ENCODE measurements at regions not wholly inside any gene's neighbourhood (a gene's known extent, or its start where the extent isn't known, plus 50 kb on each side); places are given as distances from the start of the nearest gene placed in this dataset.
"Not testable (repeated sequence)": the region's sequence is repeated elsewhere in the genome, so short reads cannot be mapped to it uniquely, and the experiment has no call there.

DNA sequence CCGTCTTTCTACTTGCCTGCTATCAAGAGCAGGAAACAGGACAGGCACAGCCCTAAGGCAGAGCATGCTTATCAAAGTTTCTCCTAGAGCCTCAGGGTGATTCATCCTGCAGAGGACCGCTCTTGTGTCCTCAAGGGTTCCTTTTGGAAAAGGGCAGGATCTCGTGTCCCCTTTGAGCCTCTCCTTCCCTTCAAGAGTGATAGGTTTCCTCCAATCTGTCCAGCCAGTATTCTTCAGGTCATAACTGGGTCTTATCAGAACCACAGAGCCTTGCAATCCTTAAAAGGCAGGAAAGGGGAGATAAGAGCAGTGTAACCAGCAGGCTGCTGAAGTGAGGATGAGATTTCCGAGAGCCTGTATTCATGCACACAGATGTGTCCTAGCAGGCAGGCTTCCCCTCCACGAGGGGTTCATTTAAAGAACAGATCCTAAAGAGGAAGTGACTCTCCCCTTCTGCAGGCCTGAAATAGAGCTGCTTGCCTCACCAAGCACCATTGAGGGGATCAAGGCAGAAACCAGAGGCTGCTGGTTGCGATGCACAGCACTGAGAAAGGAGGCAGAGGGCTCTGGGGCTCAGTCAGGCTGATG is 90.5 kb upstream of the SVIL start:
- DNase-seq = no peak

DNA sequence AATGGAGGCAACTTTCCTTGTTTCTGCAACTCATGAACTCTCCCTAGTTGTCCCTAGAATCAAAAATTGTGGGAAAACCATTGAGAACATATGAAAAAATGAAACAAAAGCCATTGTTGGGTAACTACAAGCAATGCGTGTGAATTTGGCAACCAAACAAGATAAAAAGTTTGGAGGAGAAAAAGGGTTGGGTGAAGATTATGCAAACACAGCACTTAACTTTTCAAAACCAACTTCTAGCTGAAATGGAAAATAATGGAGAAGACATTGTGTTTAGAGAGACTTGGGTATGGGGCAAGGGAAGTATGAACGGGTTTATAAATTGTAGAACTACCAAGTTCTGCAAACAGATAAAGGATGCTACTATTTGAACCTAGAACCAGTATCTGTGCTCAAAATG is 89.0 kb upstream of the SVIL start:
- DNase-seq = no peak

- DNase-seq = no peak
Measured at GRCh38 chr10:29722777-29723176, 88.0 kb upstream of the SVIL start.

DNA sequence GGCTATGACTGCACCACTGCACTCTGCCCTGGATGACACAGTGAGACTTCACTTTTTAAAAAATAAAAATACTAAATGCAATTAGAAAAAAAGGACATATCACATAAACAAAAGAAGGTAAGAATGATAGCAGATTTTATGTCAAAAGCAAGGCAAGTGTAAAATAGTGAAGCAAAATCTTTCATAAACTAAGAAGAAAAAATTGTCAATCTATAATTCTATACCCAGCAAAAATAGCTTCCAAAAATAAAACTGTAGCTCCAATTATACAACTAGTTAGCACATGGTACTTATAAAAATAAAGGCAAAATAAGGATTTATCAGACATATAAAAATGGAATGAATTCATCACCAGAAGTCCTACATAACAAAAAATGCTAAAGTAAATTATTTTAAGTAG is 85.4 kb upstream of the SVIL start:
- no peak for DNase-seq

GRCh38 chr10:29719281-29719675 is 84.5 kb upstream of the SVIL start:
- no peak for DNase-seq

DNA sequence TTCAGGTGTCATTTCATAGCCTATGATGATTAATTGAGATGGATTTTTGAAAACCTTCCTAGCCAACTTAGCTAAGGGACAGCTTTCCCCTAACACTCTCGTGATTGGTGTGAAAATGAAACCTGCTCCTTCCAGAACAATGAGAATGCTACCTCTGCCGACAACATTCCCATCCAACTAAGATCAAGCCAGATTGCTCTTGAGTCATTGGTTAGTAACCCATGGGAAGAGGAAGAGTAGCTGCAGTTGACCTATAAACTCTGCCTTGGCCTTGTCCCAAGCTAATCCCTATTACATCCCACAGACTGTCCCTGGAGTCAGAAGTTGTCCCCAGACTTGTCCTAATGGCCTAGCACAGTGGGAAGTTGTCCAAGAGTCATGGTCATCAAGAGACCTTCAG is 80.5 kb upstream of the SVIL start:
- no peak for DNase-seq

DNA sequence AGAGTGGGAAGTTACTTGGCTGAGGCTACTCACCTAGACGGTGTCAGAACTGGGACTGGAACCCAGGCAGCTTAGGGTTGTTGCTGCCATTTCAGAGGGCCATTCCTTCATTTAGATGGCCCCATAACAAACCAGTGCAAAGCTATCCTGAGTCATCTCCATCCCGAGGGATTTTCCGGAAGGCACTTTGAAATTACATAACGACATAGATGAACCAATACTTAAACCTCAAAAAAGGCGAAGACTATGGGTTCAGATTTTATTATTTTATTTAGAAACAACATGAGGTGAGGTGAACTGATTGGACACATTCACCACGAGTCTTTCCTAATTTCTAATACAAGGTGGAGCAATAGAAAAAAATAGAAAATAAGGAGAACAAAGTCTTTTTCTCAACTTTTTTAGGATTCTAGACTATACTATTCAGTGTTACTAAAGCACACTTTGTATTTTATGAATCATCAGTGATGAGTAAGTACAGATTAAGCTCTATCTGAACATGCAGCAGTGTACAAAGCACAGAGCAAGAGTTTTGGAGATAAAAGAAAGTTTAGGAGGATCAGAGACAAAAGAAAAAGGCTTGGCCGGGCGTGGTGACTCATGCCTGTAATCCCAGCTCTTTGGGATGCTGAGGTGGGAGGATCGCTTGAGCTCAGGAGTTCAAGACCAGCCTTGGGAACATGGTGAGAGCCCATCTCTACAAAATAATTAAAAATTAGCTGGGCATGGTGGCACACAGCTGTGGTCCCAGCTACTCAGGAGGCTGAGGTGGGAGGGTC is 79.5 kb upstream of the SVIL start:
- DNase-seq = no peak

GRCh38 chr10:29713450-29713849 is 78.7 kb upstream of the SVIL start:
- DNase-seq = no peak

DNA sequence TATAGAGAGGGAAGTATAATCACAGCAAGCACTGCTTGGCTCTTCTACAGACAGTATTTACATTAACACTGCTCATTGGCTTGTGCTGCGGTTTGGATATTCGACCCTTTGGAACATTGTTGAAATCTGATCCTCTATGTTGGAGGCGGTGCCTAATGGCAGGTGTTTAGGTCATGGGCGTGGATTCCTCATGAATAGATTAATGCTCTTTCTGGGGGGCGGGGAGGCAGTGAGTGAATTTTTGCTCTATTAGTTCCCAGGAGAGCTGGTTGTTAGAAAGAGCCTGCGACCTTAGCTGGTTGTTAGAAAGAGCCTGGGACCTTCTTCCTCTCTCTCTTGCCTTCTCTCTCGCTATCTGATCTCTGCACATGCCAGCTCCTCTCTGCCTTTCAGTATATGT is 77.3 kb upstream of the SVIL start:
- peak; percentile 50 for DNase-seq

DNA sequence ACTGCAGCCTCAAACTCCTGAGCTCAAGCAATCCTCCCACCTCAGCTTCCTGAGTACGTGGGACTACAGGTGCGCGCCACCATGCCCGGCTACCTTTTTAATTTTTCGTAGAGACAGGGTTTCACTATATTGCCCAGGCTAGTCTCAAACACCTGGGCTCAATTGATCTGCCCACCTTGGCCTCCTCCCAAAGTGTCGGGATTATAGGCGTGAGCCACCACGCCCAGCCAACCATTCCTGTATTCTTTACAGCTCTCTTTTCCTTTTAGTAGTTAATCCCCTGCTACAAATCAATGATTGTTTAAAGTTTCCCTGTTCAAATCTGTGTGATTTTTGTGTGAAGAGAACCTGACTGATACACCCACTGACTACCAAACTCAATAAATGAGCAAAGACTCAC is 75.4 kb upstream of the SVIL start:
- DNase-seq = no peak

DNA sequence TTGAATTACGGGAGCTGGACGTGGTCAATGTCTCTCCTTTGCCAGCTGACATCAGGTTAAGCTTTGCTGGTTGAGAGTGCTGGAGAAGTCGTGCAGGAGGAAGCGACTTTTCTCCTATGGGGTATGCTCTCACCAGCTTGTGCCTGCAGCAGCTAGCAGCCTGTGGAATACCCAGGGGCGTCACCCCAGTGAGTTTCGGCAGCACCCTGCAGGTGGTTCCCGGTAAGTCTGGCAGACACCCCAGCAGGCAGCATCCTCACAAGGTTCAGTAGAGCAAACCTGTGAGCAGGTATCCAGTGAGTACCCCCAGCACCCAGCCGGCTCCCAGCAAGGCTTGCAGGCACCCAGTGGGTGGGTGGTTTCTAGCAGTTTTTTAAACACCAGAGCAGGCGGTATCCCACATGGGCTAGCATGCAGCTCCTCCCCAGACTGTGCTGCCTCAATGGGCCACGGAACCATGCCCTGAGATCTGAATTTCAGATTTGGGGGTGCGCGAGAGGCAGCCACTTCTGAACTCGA is 74.8 kb upstream of the SVIL start:
- no peak for DNase-seq

GRCh38 chr10:29703271-29703670 is 68.5 kb upstream of the SVIL start:
- no peak for DNase-seq

DNA sequence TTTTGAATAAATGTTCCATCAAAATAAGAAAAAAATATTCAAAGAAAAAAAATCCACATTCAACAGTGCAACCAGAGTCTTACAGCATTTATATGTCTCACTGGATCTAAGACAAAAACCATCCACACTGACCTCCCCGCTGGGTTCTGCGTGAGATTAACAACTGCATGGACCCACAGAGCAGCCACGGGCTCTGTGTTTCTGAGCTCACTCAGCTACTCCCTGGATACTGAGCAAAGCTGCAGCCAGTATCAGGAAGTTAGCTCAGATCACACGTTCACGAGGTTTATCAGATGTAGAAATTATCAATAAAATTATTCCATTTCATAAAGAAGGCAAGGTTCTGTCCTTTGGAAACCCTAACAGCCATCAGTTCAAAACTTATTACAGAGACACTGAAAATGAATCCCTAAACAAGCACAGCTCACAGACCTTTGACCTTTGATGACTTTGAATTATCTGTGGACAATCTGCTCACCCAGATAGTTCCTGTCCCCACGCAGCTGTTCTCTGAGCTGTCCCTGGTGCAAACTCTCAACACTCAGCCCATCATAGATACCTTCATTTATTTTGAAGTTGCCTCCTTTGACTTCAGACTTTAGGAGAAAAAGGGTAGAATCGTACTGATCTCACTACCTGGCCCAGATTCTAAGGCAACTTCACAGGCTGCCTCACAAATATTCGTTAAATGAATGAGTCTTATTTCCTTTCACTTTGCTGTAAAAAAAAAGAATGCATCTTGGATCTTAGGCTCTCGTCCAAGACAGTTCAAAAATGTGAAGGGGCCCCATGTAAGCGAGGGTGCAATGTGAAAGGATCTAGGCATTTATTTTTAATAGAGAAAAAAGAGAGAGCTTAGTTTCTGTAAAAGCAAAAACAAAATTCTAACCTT is 67.7 kb upstream of the SVIL start:
- DNase-seq = no peak

- no peak for DNase-seq
Measured at GRCh38 chr10:29701306-29701705, 66.5 kb upstream of the SVIL start.

GRCh38 chr10:29699621-29700020 is 64.8 kb upstream of the SVIL start:
- no peak for DNase-seq

DNA sequence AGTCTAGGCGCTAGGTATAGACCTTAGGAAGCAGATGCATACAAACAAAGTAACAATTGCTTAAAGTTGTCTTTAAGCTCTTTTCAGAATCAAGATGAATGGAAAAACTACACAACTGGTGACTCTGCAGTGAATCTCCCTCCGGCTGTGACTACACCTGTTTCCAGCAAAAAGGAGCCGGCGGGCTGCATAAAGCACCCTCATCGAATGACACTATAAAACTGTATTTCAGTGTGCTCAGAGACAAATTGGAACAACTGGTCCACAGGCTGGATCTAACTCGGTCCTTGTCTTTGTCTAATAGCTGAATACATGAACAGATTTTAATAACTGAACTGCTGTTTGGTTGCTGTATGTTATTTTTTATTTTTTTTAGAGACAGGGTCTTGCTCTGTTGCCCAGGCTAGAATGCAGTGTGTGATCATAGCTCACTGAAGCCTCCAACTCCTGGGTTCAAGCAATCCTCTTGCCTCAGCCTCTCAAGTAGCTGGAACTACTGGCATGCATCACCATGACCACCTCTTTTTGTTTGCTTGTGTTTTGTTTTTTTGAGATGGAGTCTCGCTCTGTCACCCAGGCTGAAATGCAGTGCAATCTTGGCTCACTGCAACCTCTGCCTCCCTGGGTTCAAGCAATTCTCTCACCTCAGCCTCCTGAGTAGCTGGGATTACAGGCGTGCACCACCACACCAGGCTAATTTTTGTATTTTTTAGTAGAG is 64.2 kb upstream of the SVIL start:
- no peak for DNase-seq

GRCh38 chr10:29696581-29696980 is 61.8 kb upstream of the SVIL start:
- not testable (repeated sequence) for DNase-seq

DNA sequence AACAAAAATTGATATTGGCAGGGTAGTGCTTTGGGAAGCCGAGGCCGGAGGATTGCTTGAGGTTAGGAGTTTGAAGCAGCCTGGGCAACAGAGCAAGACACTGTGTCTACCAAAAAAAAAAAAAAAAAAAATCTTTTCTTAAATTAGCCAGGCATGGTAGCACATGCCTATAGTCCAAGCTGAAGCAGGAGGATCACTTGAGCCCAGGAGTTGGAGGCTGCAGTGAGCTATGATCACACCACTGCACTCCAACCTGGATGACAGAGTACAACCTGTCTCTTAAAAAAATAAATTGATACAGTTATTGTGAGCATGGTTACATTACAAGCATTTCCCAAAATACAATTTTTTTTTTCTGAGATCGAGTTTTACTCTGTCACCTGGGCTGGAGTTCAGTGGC is 59.4 kb upstream of the SVIL start:
- DNase-seq = no peak

GRCh38 chr10:29692121-29692539 is 57.4 kb upstream of the SVIL start:
- DNase-seq = no peak

DNA sequence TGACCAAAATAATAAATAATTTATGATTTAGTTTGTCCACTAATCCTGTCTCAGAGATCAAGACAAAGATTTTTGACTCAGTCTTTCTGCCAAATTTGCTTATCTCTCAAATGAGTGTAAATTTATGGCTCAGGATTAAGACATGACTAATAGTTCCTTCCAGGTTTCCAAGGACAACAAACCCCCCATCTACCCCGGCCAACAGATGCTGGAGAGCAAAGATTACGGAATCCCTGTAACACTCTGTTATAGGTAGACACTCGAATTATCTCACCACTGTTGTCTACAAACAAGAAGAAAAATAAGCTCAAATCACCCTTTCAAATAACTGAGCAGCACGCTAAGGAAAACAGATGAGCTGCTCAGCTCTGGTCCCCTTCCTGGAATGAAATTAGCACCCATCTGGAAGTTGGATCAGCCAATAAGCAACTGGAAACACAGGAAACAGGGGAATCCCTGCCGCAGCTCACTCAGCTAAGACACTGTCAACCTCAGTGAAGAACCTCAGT is 56.8 kb upstream of the SVIL start:
- DNase-seq = no peak

- DNase-seq = no peak
Measured at GRCh38 chr10:29689001-29689400, 54.2 kb upstream of the SVIL start.

DNA sequence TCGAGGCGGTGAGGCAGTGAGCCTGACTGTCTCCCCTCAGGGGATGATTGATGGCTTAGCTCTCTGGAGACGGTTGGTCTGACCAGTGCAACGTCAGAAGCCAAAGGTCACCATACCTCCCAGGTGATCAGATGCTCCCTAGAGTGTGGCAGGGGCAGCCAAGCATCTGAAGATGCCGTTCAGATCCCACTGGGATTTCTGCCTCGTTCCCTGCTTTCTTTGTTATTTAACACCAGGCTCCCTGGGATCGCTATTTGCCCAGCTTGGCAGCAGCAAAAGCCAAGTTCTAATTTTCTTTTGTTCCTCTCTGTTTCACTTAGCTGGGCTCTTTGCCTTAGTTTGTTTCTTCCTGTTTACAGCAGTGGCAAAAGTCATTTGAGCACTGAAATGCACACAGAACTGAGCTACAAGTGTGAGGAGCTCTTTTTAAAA is 53.5 kb upstream of the SVIL start:
- peak; percentile 90 for DNase-seq
